ENCODE measurements at regions not wholly inside any gene's neighbourhood (a gene's known extent, or its start where the extent isn't known, plus 50 kb on each side); places are given as distances from the start of the nearest gene placed in this dataset.
"Not testable (repeated sequence)": the region's sequence is repeated elsewhere in the genome, so short reads cannot be mapped to it uniquely, and the experiment has no call there.

DNA sequence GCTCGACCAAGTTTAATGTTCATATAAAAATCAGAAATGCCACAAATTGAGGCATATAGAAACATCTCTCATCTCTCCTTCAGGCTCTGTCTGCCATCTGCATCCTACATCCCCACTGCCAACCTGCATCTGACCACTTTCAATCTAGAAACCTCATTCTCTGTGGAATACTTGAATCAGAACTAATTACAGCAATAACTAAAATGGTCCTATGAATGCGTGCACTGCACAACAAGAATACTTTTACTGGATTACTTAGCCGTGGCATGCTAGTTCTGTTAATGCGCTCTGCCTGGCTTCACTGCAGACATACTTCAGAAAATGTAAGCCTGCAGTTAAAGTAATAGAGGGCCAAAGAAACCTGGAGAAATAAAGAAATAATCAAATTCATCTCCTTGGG, 89.8 kb upstream of the NR5A2 start:
- Histone ChIP-seq H3K9me3 (no peaks in the 10 kb centered on the region), H3K4me3 (no peak overlapping the region), H3K36me3 (no peaks in the 10 kb centered on the region), H3K27me3 (replicated peaks; ENCODE audit: insufficient read depth) (no peaks in the 10 kb centered on the region), H3K27ac (no peak overlapping the region), H3K4me1 (ENCODE audit: control insufficient read depth in 1 of 2, low read depth in 2 of 2) (no peaks in the 10 kb centered on the region)
- DNase-seq (ENCODE audit: low spot score) (no peak), ATAC-seq (ENCODE audit: insufficient number of reproducible peaks, low FRiP score, low read depth) (no peak)
- TF ChIP-seq, protein P1, sequence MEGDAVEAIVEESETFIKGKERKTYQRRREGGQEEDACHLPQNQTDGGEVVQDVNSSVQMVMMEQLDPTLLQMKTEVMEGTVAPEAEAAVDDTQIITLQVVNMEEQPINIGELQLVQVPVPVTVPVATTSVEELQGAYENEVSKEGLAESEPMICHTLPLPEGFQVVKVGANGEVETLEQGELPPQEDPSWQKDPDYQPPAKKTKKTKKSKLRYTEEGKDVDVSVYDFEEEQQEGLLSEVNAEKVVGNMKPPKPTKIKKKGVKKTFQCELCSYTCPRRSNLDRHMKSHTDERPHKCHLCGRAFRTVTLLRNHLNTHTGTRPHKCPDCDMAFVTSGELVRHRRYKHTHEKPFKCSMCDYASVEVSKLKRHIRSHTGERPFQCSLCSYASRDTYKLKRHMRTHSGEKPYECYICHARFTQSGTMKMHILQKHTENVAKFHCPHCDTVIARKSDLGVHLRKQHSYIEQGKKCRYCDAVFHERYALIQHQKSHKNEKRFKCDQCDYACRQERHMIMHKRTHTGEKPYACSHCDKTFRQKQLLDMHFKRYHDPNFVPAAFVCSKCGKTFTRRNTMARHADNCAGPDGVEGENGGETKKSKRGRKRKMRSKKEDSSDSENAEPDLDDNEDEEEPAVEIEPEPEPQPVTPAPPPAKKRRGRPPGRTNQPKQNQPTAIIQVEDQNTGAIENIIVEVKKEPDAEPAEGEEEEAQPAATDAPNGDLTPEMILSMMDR (IDR thresholded peaks at IDR 0.05): no peak

DNA sequence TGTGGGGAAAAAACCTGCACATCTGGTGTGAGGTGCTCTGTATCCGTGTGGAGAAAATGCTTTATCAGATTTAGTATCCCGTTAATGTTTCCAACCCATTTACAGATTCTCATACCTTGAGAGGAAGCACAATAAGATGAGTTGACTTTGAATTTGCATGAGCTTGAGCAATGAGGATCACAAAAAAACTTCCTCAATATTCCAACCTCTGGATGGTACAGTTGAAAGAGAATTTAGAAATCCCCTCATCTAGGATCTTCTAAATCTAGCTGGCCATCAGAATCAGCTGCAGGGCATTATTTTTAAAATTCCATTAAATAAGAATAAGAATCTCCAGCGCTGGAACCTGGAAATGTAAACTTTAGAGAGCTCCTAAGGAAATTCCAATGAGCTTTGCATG, 82.5 kb upstream of the NR5A2 start:
- Histone ChIP-seq H3K27me3 (replicated peaks; ENCODE audit: insufficient read depth) (no peaks in the 10 kb centered on the region), H3K4me3 (no peak overlapping the region), H3K9me3 (no peaks in the 10 kb centered on the region), H3K27ac (no peak overlapping the region), H3K4me1 (ENCODE audit: control insufficient read depth in 1 of 2, low read depth in 2 of 2) (no peaks in the 10 kb centered on the region), H3K36me3 (no peaks in the 10 kb centered on the region)
- no peak for DNase-seq (ENCODE audit: low spot score)
- ATAC-seq (ENCODE audit: insufficient number of reproducible peaks, low FRiP score, low read depth): no peak
- TF ChIP-seq, protein P1 (IDR thresholded peaks at IDR 0.05): no peak

DNA sequence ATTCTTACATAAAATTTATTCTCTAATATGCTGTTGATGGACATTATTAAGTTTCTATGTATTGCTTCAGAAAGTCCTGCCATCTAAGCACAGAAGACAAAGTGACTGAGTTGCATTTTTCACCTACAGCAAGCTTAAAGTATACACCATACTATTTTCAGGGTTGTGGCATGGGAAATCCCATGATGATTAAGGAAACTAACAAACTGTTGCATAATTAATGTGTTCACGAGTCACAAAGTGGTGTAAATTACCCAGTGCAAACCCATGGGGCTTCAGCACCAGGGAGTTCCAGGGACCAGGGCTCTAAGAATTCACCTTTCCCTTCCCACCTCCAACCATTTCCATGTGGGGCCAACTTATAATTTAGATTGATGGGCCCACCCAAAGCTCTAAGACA, 81.9 kb upstream of the NR5A2 start:
- TF ChIP-seq, protein P1 (IDR thresholded peaks at IDR 0.05): no peak

DNA sequence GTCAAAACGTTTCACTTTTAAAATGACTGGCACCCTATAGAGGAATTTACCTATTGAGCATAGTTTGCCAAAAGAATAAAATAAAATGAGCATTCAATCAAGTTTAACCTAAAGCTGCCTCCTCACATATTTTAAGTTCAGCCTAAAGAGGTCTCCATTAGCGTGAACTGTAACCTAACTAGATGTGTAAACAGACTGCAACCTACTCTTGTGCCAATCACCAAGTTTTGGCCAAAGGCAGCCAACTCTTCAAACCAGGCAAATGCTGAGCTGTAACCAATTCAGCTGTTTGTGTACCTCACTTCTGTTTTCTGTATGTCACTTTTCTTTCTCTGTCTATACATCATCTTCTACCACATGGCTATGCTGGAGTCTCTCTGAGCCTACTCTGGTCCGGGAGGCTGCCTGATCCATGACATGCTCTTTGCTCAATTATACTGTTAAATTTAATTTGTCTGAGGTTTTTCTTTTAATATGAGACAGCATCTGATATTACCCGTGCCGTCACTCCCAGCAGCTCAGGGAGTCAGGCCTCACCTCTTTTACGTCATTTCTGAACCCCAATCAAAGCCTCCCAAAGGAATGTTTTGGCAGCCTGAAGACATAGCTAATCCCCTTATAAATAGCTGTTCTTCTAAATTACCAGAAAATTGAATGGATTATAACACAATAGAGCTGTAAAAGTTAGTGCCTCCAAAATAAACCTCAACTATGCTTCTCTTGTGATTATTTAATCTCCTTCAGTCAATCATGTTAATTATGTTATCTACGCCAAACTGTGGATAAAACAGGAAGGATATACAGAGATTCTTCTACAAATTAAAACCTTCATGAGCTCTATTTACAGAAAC, 81.0 kb upstream of the NR5A2 start:
- H3K27me3 ChIP-seq (replicated peaks; ENCODE audit: insufficient read depth): no peaks in the 10 kb centered on the region
- H3K4me3 ChIP-seq: no peak overlapping the region
- no peaks in the 10 kb centered on the region for H3K9me3 ChIP-seq
- TF ChIP-seq, protein P1 (IDR thresholded peaks at IDR 0.05): no peak
- H3K27ac ChIP-seq: no peak overlapping the region
- H3K36me3 ChIP-seq: no peaks in the 10 kb centered on the region
- DNase-seq (ENCODE audit: low spot score) (no peak), ATAC-seq (ENCODE audit: insufficient number of reproducible peaks, low FRiP score, low read depth) (no peak)
- H3K4me1 ChIP-seq (ENCODE audit: control insufficient read depth in 1 of 2, low read depth in 2 of 2): no peaks in the 10 kb centered on the region

More for the DNA sequence above, 81.9 kb upstream of the NR5A2 start:
- no peaks in the 10 kb centered on the region for H3K27me3 ChIP-seq (replicated peaks; ENCODE audit: insufficient read depth)
- no peaks in the 10 kb centered on the region for H3K9me3 ChIP-seq
- H3K4me3 ChIP-seq: no peak overlapping the region
- H3K27ac ChIP-seq: no peak overlapping the region
- no peaks in the 10 kb centered on the region for H3K36me3 ChIP-seq
- ATAC-seq (ENCODE audit: insufficient number of reproducible peaks, low FRiP score, low read depth) (no peak), DNase-seq (ENCODE audit: low spot score) (no peak)
- H3K4me1 ChIP-seq (ENCODE audit: control insufficient read depth in 1 of 2, low read depth in 2 of 2): no peaks in the 10 kb centered on the region

DNA sequence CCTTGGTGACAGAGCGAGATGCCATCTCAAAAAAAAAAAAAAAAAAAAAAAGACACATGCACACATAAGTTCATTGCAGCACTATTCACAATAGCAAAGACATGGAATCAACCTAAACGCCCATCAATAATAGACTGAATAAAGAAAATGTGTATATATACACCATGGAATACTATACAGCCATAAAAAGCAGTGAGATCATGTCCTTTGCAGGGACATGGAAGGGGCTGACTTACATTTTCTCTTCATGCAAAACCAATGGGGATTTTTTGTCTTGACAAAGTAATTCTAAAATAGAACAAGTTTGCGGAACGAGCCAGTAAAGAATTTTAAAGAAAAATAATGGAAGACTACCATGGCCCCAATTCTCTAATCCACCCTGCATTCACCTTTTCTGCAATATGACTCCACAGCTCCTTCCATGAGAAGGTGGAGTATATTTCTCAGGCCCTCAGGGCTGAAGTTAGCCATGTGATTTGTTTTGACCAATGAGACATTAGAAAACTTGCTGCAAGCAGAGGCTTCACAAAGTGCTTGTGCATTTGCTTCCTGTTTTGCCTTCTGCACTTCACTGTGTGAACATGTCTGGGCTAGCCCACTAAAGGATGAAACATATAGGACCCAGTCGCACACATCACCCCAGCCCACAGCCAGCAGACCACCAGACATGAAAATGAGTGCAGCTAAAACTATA, 78.8 kb upstream of the NR5A2 start:
- ATAC-seq (ENCODE audit: insufficient number of reproducible peaks, low FRiP score, low read depth) (no peak), DNase-seq (ENCODE audit: low spot score) (no peak)
- H3K4me1 ChIP-seq (ENCODE audit: control insufficient read depth in 1 of 2, low read depth in 2 of 2): no peaks in the 10 kb centered on the region
- H3K27me3 ChIP-seq (replicated peaks; ENCODE audit: insufficient read depth): no peaks in the 10 kb centered on the region
- H3K9me3 ChIP-seq: no peaks in the 10 kb centered on the region
- TF ChIP-seq, protein P1 (IDR thresholded peaks at IDR 0.05): no peak
- no peak overlapping the region for H3K4me3 ChIP-seq
- no peak overlapping the region for H3K27ac ChIP-seq
- no peaks in the 10 kb centered on the region for H3K36me3 ChIP-seq

DNA sequence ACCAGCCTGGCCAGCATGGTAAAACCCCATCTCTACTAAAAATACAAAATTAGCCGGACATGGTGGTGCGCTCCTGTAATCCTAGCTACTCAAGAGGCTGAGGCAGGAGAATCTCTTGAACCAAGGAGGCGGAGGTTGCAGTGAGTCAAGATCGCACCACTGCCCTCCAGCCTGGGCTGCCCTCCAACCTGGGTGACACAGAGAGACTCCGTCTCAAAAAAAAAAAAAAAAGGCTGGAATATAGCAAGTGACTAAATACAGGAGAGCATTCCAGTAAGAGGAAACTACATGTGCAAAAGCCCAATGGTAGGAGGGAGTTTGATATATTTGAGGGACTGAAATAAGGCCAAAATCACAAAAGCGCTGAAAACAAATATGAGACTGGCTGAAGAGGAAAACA, 76.5 kb upstream of the NR5A2 start:
- H3K27ac ChIP-seq: not testable (repeated sequence)

More for the DNA sequence above, 76.5 kb upstream of the NR5A2 start:
- not testable (repeated sequence) for ATAC-seq (ENCODE audit: insufficient number of reproducible peaks, low FRiP score, low read depth); H3K4me1 ChIP-seq (ENCODE audit: control insufficient read depth in 1 of 2, low read depth in 2 of 2); H3K9me3 ChIP-seq; DNase-seq (ENCODE audit: low spot score); H3K4me3 ChIP-seq; H3K27me3 ChIP-seq (replicated peaks; ENCODE audit: insufficient read depth); H3K36me3 ChIP-seq

All from thoracic aorta (tissue), 2 donors.